ENCODE measurements at regions not wholly inside any gene's neighbourhood (a gene's known extent, or its start where the extent isn't known, plus 50 kb on each side); places are given as distances from the start of the nearest gene placed in this dataset.
"Not testable (repeated sequence)": the region's sequence is repeated elsewhere in the genome, so short reads cannot be mapped to it uniquely, and the experiment has no call there.

DNA sequence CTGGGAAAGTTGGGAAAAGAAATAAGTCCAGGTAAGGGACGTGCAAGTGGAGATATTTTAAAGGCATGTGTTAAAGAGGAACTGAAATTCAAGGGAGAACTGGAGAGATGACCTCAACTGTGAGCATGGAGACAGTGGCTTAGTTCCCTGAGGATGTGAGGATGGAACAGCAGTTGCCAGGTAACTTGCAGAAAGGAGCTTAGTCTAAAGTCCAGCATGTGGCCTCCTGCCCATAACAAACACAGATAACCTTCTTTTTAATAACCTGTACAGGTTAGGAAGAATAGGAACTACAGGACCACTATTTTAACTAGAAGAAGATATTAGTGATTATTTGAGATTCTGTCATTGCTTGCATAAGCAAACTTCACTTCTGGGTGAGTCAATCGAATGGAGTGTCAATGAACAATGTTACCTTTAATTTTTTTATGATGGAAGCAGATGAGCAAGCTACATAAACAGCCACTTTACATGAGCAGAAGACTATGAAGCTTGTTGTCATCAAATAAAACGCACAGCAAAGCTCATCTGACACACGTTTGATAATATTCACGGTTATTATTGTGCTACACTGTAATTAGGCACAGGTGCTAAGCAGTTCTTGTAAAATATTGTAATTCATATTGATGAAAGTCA is 291.7 kb upstream of the DDHD1 start:
- DNase-seq (ENCODE audit: low spot score in 2 of 2) (no peak), FAIRE-seq (no peak)

GRCh38 chr14:53441789-53442188 is 288.7 kb upstream of the DDHD1 start:
- DNase-seq (ENCODE audit: low spot score in 2 of 2) (no peak), FAIRE-seq (no peak)

GRCh38 chr14:53437858-53438257 is 284.7 kb upstream of the DDHD1 start:
- no peak for FAIRE-seq
- DNase-seq (ENCODE audit: low spot score in 2 of 2), result no peak

DNA sequence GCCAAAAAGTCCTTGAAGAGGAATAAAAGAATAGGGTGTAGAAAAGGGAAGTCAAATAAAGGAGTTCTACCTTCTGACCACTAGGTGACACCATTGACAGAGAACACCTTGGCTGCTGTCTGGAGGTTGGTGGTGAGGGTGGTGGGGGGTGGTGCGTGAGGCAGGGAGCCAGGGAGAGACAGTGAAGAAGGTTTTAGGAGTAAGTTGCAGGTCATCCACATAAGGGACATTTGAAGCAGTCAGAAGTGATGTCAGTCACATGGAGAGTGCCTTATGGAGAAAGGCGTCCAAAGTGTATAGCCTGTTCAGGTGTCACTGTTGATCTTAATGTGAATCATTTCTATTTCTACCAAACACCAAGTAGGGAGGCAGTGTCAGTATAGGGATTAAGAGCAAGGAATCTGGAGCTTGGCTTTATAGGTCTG is 279.3 kb upstream of the DDHD1 start:
- no peak for DNase-seq (ENCODE audit: low spot score in 2 of 2)
- no peak for FAIRE-seq

DNA sequence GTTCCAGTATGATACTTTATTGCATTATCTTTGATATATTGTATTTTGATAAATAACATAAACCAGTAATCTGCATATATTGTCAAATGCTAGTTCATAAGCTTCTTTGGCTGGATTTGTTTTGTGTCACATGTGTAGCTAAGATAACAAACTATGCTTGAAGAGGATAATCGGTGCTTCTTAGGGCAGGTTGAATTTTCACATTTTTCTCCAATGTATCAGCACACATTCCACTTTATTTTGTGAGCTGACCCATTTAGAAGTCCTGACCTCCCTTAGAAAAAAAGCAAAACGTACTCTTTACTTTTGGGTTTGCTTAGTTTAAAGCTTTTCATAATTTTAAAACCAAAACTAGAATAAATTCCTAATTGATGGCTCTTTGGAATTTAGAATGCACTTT is 277.7 kb upstream of the DDHD1 start:
- DNase-seq (ENCODE audit: low spot score in 2 of 2) (no peak), FAIRE-seq (no peak)

- DNase-seq (ENCODE audit: low spot score in 2 of 2) (no peak), FAIRE-seq (no peak)
These were observed 259.9 kb upstream of the DDHD1 start for GRCh38 chr14:53412819-53413675.

GRCh38 chr14:53411125-53411524 is 258.0 kb upstream of the DDHD1 start:
- no peak for DNase-seq (ENCODE audit: low spot score in 2 of 2)

GRCh38 chr14:53409969-53410368 is 256.8 kb upstream of the DDHD1 start:
- DNase-seq (ENCODE audit: low spot score in 2 of 2) (no peak), FAIRE-seq (no peak)

More at GRCh38 chr14:53411125-53411524, 258.0 kb upstream of the DDHD1 start:
- FAIRE-seq, result no peak

DNA sequence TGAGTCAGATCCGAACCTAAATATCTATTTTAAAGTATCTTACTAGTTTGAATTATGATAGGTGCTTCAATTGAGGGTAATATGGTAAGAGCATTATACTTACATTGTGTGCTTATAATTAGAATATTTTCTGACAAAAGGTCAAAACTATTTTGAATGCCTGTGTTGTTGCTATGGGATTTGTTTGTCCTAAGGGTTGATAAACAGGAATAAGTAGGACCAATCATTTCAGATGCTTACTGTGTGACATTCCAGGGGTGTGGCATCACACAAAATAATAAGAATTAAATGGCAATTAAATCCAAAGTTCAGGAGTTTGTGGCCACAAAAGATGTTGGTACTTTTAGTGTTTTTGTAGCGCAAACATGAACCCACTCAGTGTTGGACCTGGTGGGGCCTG is 256.2 kb upstream of the DDHD1 start:
- FAIRE-seq (no peak), DNase-seq (ENCODE audit: low spot score in 2 of 2) (no peak)

GRCh38 chr14:53408175-53408879 is 255.2 kb upstream of the DDHD1 start:
- FAIRE-seq (no peak), DNase-seq (ENCODE audit: low spot score in 2 of 2) (no peak)

DNA sequence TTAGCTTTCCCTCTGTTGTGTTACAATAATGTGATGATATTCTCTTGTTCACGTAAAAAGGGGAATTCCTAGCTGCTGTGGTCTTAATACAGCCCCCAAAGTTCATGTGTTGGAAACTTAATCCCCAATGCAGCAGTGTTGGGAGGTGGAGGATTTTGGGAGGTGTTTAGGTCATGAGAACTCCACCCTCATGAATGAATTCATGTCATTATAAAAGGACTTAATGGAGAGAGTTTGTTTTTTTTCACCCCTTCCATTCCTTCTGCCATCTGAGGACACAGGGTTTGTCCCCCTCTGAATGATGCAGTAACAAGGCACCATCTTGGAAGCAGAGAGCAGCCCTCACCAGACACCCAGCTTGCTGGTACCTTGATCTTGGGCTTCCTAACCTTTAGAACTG is 253.4 kb upstream of the DDHD1 start:
- no peak for DNase-seq (ENCODE audit: low spot score in 2 of 2)
- no peak for FAIRE-seq

- DNase-seq (ENCODE audit: low spot score in 2 of 2) (no peak), FAIRE-seq (no peak)
These were observed 248.5 kb upstream of the DDHD1 start for GRCh38 chr14:53401646-53402045.

GRCh38 chr14:53399057-53399456 is 245.9 kb upstream of the DDHD1 start:
- DNase-seq (ENCODE audit: low spot score in 2 of 2) (no peak), FAIRE-seq (no peak)

DNA sequence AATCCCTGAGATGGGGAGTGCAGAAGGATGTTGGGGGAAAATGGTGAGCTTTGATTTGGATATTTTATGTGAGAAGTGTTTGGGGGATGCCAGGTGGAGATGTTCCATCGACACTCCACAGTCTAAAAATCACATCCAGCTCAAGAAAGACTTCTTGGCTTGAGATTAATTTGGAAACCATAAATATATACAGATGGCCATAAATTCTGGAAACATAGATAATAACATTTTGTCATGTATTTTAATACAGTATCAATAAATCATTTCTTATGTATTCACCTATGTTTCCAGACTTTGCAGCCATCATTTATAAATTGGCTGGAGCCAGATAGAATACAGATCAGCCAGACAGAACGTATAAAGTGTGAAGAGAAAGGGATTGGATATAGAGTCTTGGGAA is 245.5 kb upstream of the DDHD1 start:
- FAIRE-seq, result no peak
- DNase-seq (ENCODE audit: low spot score in 2 of 2), result no peak

DNA sequence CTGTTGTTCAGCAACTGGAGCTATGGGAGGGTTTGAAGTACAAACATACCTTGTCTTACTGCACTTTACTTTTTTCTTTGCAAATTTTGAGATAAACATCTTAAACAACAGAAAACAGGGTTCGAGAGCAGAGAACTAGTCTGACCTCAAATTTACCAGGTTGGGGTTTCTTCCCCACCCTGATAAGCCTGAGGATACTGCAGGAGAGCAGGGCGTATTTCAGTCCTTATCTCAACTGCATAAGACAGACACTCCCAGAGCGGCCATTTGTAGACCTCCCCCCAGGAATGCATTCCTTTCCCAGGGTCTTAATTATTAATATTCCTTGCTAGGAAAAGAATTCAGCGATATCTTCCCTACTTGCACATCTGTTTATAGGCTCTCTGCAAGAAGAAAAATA is 242.1 kb upstream of the DDHD1 start:
- not testable (repeated sequence) for FAIRE-seq; DNase-seq (ENCODE audit: low spot score in 2 of 2)

DNA sequence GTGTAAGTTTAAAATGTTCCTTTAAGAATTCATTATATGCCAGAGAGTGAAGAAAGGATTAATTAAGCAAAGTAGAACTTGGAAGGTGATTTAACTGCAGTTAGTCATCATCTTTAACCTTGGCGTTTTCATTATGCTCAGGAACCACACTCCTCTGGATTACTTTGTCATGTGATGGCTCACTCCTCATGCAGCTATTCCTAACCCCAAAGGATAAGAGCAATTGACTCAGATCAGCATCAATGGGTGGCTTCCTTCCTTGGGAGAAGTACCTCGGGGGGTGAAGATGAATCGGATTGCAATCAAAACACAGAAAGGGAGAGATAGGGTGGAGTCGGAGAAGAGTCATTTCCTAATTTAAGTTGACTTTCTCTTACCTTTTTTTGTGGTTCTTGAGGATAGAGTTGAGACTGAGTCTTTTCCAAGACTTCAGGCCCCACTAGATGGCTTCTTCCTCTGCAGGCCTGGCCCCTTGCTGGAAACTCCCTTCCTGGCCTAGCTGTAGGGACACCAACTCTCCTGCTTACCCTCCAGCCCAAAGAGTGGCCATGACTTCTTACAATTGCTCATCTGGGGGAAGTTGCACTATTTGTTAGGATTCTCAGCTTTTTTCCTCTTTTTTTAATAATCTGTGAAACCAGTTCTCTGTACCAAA is 238.6 kb upstream of the DDHD1 start:
- DNase-seq (ENCODE audit: low spot score in 2 of 2) (no peak), FAIRE-seq (no peak)

- DNase-seq (ENCODE audit: low spot score in 2 of 2) (no peak), FAIRE-seq (no peak)
These were observed 238.0 kb upstream of the DDHD1 start for GRCh38 chr14:53391156-53391555.

- no peak for FAIRE-seq
- DNase-seq (ENCODE audit: low spot score in 2 of 2), result no peak
These were observed 236.9 kb upstream of the DDHD1 start for GRCh38 chr14:53390008-53390407.

DNA sequence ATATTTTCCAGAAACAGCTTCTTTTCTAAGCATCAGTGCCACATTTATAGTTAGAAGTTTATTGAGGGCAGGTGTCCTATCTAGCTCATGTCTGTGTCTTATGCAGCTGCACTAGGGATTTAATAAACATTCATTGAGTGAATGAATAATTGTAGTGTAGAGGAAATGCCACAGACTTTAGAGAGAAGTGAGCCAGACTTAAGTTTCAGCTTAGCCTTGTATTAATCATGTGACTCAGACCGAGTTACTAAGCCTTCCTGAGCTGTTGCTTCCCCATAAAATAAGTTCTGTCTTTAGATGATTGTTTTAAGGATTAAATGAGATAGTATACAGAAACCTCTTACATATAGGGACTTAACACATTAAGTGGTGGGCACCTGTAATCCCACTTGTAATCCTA is 236.1 kb upstream of the DDHD1 start:
- DNase-seq (ENCODE audit: low spot score in 2 of 2) (no peak), FAIRE-seq (no peak)

DNA sequence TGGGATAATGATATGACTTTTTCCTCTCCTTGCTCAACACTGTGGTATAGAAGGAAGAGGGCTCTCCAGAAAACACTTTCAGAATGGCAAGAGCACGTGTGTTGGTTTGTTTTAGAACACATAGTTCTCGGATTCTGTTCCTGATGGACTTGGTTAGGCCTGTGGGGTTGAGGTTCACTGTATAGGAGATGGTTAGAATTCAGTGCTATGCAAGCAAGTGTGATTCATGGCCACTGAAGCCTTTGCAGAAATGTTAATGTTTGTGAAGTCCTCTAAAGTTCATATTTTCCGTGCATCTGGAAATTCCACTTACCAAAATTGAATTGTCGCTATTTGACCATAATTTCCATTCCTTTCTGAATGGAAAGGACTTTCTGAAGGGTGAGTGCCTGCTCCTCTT is 233.2 kb upstream of the DDHD1 start:
- FAIRE-seq (no peak), DNase-seq (ENCODE audit: low spot score in 2 of 2) (no peak)

DNA sequence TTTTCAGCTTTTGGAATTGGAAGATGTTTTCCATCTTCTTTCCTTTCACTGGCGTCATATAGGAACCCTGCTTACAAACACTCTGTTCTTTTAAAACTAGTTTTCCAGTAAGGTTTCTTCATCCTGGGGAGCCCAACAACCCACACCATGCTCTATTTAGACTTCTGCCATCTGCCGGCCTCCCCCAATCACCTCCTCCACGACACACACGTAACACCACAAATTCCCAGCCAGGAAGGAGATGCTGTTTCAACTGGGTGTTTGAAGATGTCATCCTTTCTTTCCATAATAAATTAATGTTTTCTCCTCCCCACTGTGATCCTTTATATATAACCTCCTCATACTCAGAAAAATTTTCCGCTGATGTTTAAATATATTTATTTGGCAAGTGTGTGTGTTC is 231.4 kb upstream of the DDHD1 start:
- no peak for DNase-seq (ENCODE audit: low spot score in 2 of 2)
- no peak for FAIRE-seq

Measured in frontal cortex (tissue), 3 donors.